DND-41 (cell line): ENCODE measurements at regions not wholly inside any gene's neighbourhood (a gene's known extent, or its start where the extent isn't known, plus 50 kb on each side); places are given as distances from the start of the nearest gene placed in this dataset.

ENCODE experiments used
- ATAC-seq: fragments of 200-7000 bp; cut with Tn5 transposase; 3 replicates; pipeline ENCODE4 v1.9.1; 2021; ENCODE audit warnings: low read depth; ENCODE audit not compliant: insufficient read depth
- DNase-seq: peaks from one replicate; pipeline ENCODE4 v3.0.0-alpha.2; 2020
- H2AFZ ChIP-seq: 2 replicates; pipeline ENCODE4 v1.6.0; 2012; ENCODE audit warnings: low read depth, low read length
- H3K27ac ChIP-seq: 2 replicates; pipeline ENCODE4 v1.5.1; 2012; ENCODE audit warnings: low read length, inconsistent platforms
- H3K27me3 ChIP-seq: fragments of 200-600 bp; sonication (generic); 2 replicates; pipeline ENCODE4 v1.6.0; 2012; ENCODE audit warnings: low read length, mild to moderate bottlenecking, inconsistent platforms; ENCODE audit not compliant: insufficient read depth, poor library complexity
- H3K36me3 ChIP-seq: 2 replicates; pipeline ENCODE4 v1.5.1; 2012; ENCODE audit warnings: low read length, inconsistent platforms; ENCODE audit not compliant: insufficient read depth
- H3K4me1 ChIP-seq: 2 replicates; pipeline ENCODE4 v1.5.1; 2012; ENCODE audit warnings: mild to moderate bottlenecking, low read length; ENCODE audit not compliant: insufficient read depth
- H3K4me2 ChIP-seq: 2 replicates; pipeline ENCODE4 v1.6.0; 2012; ENCODE audit warnings: mild to moderate bottlenecking, moderate library complexity, low read length, inconsistent platforms; ENCODE audit not compliant: insufficient read depth
- H3K4me3 ChIP-seq, 2 experiments: fragments of 200-600 bp in 1 of 2; shearing (Covaris generic) in 1 of 2; 2 replicates each; pipeline ENCODE4 v1.5.1; 2012 to 2016; ENCODE audit warnings: inconsistent platforms in 2 of 2, low read length in 2 of 2, mild to moderate bottlenecking in 2 of 2, low read depth in 1 of 2, moderate library complexity in 1 of 2
- H3K79me2 ChIP-seq: 2 replicates; pipeline ENCODE4 v1.6.0; 2012; ENCODE audit warnings: low read length, inconsistent platforms; ENCODE audit not compliant: insufficient read depth
- H3K9ac ChIP-seq: 2 replicates; pipeline ENCODE4 v1.6.0; 2012; ENCODE audit warnings: low read depth, mild to moderate bottlenecking, inconsistent platforms, low read length, moderate library complexity
- H3K9me3 ChIP-seq: 2 replicates; pipeline ENCODE4 v1.5.1; 2012; ENCODE audit warnings: low read length, moderate library complexity, mild to moderate bottlenecking, inconsistent platforms; ENCODE audit not compliant: insufficient read depth, severe bottlenecking
- H4K20me1 ChIP-seq: 2 replicates; pipeline ENCODE4 v1.6.0; 2012; ENCODE audit warnings: low read length; ENCODE audit not compliant: insufficient read depth
- CTCF ChIP-seq: IDR thresholded peaks from 2 replicates; pipeline ENCODE4 v1.5.1; 2012; ENCODE audit warnings: borderline replicate concordance, low read length, moderate library complexity, mild to moderate bottlenecking; ENCODE audit not compliant: poor library complexity, severe bottlenecking; ENCODE audit errors: extremely low read depth
- EZH2 ChIP-seq: IDR thresholded peaks from 3 replicates; pipeline ENCODE4 v1.6.1; 2012; ENCODE audit warnings: borderline replicate concordance, low read depth, mild to moderate bottlenecking, moderate library complexity, low read length, inconsistent platforms; ENCODE audit not compliant: severe bottlenecking

DNA sequence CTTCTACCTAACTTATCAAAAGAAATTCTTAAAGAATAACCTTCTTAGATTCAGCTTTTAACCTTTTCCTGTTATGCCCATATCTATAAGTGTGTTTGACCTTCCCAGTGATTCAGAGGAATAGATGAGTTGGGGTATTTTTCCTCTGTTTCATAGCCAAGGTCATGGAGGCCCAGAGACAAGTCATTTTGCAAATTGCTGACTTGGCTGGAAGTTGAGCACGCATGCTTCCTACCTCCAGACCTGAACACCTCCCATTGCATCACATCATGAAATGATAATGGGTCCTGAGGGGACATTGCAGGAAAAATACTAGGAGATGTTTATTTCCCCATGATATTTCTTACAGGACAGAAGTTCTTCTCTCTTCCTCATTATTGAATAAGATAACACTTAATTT, 158.6 kb upstream of the LMCD1 start:
- no peak overlapping the region for H2AFZ ChIP-seq
- no peaks in the 10 kb centered on the region for H4K20me1 ChIP-seq
- TF ChIP-seq EZH2 (no peak), CTCF (no peak)
- no peak for ATAC-seq
- H3K27me3 ChIP-seq: no peaks in the 10 kb centered on the region
- H3K4me2 ChIP-seq: no peak overlapping the region
- H3K9ac ChIP-seq: no peak overlapping the region
- no peaks in the 10 kb centered on the region for H3K4me1 ChIP-seq
- no peak overlapping the region for H3K4me3 ChIP-seq
- DNase-seq: no peak
- no peaks in the 10 kb centered on the region for H3K36me3 ChIP-seq
- no peak overlapping the region for H3K27ac ChIP-seq
- H3K79me2 ChIP-seq: no peaks in the 10 kb centered on the region
- H3K9me3 ChIP-seq: peaks cover 30% of the 10 kb centered on the region

DNA sequence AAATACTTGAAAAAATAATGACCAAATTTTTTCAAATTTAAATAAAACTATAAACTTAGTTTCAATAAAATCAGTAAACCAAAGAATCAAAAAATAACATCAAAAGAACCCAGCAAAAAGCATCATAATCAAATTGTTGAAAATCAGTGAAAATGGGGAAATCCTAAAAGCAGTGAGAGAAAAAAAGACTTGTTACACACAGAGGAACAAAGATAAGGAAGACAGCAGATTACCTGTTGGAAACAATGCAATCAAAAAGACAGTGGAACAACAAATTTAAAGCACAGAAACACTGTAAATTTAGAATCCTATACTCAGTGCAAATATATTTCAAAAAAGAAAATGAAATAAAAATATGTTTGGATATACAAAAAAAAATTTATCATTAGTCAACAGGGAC, 156.2 kb upstream of the LMCD1 start:
- no peaks in the 10 kb centered on the region for H4K20me1 ChIP-seq
- no peaks in the 10 kb centered on the region for H3K27me3 ChIP-seq
- H3K9me3 ChIP-seq: peaks cover 30% of the 10 kb centered on the region
- DNase-seq: no peak
- no peaks in the 10 kb centered on the region for H3K36me3 ChIP-seq
- TF ChIP-seq CTCF (no peak), EZH2 (no peak)
- ATAC-seq: no peak
- H3K4me3 ChIP-seq: no peak overlapping the region
- H3K4me2 ChIP-seq: no peak overlapping the region
- H3K9ac ChIP-seq: no peak overlapping the region
- H3K4me1 ChIP-seq: no peaks in the 10 kb centered on the region
- H2AFZ ChIP-seq: no peak overlapping the region
- H3K79me2 ChIP-seq: no peaks in the 10 kb centered on the region
- H3K27ac ChIP-seq: no peak overlapping the region

- no peak overlapping the region for H3K9ac ChIP-seq
- no peak overlapping the region for H2AFZ ChIP-seq
- no peaks in the 10 kb centered on the region for H3K27me3 ChIP-seq
- H3K27ac ChIP-seq: no peak overlapping the region
- peaks cover 30% of the 10 kb centered on the region for H3K9me3 ChIP-seq
- DNase-seq: no peak
- H3K79me2 ChIP-seq: no peaks in the 10 kb centered on the region
- ATAC-seq: no peak
- no peak for TF ChIP-seq EZH2
- no peak for TF ChIP-seq CTCF
- H4K20me1 ChIP-seq: no peaks in the 10 kb centered on the region
- no peak overlapping the region for H3K4me3 ChIP-seq
- H3K36me3 ChIP-seq: no peaks in the 10 kb centered on the region
- H3K4me2 ChIP-seq: no peak overlapping the region
- peaks cover 3% of the 10 kb centered on the region; the same call in 1 of the 2 replicates for H3K4me1 ChIP-seq
These were observed 153.5 kb upstream of the LMCD1 start for GRCh38 chr3:8348076-8348475.

DNA sequence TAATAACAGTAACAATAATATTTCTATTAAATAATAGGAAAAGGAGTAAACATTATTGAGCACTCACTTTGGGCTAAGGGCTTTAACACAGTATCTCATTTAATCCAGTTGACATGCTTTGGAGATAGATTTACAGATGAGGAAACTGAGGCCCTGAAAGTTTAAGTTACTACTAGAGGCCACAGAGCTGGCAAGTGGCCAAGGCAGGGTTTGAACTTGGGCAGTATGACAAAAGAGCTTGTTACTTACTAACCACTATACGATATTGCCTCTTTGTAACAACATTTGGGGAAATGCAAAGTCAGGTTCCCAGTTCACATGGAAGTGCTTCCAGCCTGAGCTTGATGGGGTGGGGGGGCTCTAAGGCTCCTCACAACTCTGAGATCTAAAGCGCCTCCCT, 149.1 kb upstream of the LMCD1 start:
- peaks cover 37% of the 10 kb centered on the region for H3K4me1 ChIP-seq
- DNase-seq (no peak), ATAC-seq (no peak)
- no peaks in the 10 kb centered on the region for H4K20me1 ChIP-seq
- no peaks in the 10 kb centered on the region for H3K79me2 ChIP-seq
- no peaks in the 10 kb centered on the region; the same call in 1 of the 2 replicates for H3K36me3 ChIP-seq
- peaks cover 23% of the 10 kb centered on the region for H3K9me3 ChIP-seq
- no peaks in the 10 kb centered on the region for H3K27me3 ChIP-seq
- no peak for TF ChIP-seq CTCF
- TF ChIP-seq EZH2: no peak
- H2AFZ ChIP-seq: peak overlapping the region; percentile 52; the same call in 1 of the 2 replicates
- no peak overlapping the region for H3K9ac ChIP-seq
- peak overlapping the region; percentile 100 for H3K27ac ChIP-seq
- no peak overlapping the region for H3K4me3 ChIP-seq
- no peak overlapping the region for H3K4me2 ChIP-seq
